GM06990 (cell line): ENCODE measurements at regions not wholly inside any gene's neighbourhood (a gene's known extent, or its start where the extent isn't known, plus 50 kb on each side); places are given as distances from the start of the nearest gene placed in this dataset.

Experiments
- DNase-seq: peaks from one replicate; pipeline ENCODE4 v3.0.0-alpha.2; 2011; ENCODE audit not compliant: insufficient read length; ENCODE audit errors: extremely low read depth
- H3K27me3 ChIP-seq: replicated peaks from 2 replicates; pipeline ENCODE4 v1.6.0; 2011; ENCODE audit warnings: low read length; ENCODE audit not compliant: control insufficient read depth, insufficient read depth
- H3K36me3 ChIP-seq: 2 replicates; pipeline ENCODE4 v1.5.1; 2011; ENCODE audit warnings: low read length; ENCODE audit not compliant: control insufficient read depth, insufficient read depth
- H3K4me3 ChIP-seq: replicated peaks from 2 replicates; pipeline ENCODE4 v1.5.1; 2011; ENCODE audit warnings: low read depth, mild to moderate bottlenecking, control low read depth, low read length
- TF ChIP-seq, protein P1 (sequence below): IDR thresholded peaks from 2 replicates; pipeline ENCODE4 v1.5.1; 2011; ENCODE audit warnings: low read length, control low read depth, mild to moderate bottlenecking, inconsistent platforms; ENCODE audit not compliant: insufficient read depth, poor library complexity, severe bottlenecking

DNA sequence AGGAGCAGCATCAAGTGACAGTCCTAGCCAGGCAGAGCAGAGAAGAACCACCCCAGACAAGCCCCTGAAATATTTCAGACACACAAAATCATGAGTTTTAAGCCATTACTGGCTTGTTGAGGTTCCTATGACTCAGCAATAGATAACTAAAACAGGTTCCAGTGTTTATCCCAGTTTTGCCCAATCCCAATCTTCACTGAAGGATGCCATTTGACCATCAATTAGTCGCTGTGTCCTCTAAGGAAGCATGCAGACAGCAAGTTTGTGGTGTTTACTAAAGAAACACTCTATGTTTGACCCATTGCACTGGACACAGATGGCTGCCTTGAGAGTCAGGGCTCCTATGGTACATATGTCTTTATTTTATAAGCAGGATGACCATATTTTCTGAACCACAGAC, 186.7 kb downstream of the SYK start:
- TF ChIP-seq, protein P1, sequence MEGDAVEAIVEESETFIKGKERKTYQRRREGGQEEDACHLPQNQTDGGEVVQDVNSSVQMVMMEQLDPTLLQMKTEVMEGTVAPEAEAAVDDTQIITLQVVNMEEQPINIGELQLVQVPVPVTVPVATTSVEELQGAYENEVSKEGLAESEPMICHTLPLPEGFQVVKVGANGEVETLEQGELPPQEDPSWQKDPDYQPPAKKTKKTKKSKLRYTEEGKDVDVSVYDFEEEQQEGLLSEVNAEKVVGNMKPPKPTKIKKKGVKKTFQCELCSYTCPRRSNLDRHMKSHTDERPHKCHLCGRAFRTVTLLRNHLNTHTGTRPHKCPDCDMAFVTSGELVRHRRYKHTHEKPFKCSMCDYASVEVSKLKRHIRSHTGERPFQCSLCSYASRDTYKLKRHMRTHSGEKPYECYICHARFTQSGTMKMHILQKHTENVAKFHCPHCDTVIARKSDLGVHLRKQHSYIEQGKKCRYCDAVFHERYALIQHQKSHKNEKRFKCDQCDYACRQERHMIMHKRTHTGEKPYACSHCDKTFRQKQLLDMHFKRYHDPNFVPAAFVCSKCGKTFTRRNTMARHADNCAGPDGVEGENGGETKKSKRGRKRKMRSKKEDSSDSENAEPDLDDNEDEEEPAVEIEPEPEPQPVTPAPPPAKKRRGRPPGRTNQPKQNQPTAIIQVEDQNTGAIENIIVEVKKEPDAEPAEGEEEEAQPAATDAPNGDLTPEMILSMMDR = no peak
- no peaks in the 10 kb centered on the region for H3K27me3 ChIP-seq
- no peaks in the 10 kb centered on the region for H3K36me3 ChIP-seq
- no peak for DNase-seq
- H3K4me3 ChIP-seq = no peak overlapping the region

DNA sequence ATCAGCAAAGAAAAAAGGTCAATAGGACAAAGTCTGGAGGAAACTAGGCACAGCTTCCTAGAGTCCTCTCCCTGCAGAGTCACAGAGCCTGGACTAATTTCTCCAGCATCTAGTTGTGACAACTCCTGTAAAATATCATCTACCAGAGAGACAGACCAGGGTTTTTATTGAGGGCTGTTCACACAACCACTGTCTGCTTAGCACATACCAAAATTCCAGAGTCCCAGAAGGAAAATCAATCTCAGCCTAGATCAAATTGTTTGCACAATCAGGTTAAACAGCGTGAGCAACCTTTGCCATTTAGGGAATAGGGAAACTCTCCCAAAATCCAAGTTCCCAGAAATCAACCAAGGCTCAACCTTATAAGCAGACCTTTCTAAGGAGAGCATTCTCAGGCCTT, 190.3 kb downstream of the SYK start:
- Histone ChIP-seq H3K36me3 (no peaks in the 10 kb centered on the region), H3K27me3 (no peaks in the 10 kb centered on the region), H3K4me3 (no peak overlapping the region)
- DNase-seq = no peak
- TF ChIP-seq, protein P1 = no peak

DNA sequence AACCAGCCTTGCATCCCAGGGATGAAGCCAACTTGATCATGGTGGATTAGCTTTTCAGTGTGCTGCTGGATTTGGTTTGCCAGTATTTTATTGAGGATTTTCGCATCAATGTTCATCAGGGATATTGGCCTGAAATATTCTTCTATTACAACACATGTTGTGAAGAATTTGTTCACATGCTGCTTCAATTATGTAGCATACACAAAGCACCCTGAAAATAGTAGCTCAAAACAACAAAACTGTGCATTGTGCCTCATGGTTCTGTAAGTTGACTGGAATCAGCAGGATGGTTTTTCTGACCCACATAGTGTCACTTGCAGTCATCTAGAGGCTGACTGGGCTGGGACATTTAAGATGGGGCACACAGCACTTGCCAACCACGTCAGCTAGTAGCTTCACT, 193.9 kb downstream of the SYK start:
- Histone ChIP-seq H3K36me3 (no peaks in the 10 kb centered on the region), H3K27me3 (no peaks in the 10 kb centered on the region; the same call in 1 of the 2 replicates), H3K4me3 (no peak overlapping the region)
- TF ChIP-seq, protein P1 = no peak
- no peak for DNase-seq

DNA sequence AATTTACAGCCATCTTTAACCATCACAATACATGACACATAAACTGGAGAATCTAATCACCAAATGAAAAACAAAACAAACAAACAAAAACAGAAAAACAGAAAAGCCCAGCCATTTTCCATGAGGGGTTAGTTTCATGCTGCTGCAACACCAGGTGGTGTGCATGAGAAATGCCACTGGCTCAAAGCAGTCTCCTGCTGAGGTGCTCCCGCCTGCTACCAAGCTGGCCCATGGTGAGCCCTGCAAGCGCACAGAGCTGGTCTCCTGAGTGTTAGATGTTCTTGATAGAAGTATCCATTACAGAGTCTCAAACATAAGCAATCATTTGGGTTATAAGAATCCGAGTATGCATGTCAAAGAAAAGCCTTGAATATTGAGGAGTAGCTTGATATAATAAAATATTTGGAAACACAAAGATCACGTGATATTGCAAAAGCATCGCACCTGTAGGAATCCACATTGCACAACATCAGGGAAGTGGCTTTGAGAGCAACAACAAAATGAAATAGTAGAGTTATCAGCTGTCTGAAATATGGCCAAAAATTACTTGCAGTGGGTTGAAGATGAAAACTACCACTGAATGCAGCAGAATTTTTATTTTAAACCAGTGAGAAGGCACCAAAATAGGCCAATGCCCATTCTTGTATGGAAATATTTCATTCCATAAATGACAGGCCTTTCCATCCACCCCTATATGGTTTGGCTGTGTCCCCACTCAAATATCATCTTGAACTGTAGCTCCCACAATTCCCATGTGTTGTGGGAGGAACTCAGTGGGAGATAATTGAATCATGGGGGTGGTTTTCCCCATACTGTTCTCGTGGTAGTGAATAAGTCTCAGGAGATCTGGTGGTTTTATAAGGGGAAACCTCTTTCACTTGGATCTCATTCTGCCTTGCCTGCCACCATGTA, 194.8 kb downstream of the SYK start:
- TF ChIP-seq, protein P1 = no peak
- Histone ChIP-seq H3K27me3 (no peaks in the 10 kb centered on the region; the same call in 1 of the 2 replicates), H3K36me3 (no peaks in the 10 kb centered on the region), H3K4me3 (no peak overlapping the region)
- DNase-seq = no peak

DNA sequence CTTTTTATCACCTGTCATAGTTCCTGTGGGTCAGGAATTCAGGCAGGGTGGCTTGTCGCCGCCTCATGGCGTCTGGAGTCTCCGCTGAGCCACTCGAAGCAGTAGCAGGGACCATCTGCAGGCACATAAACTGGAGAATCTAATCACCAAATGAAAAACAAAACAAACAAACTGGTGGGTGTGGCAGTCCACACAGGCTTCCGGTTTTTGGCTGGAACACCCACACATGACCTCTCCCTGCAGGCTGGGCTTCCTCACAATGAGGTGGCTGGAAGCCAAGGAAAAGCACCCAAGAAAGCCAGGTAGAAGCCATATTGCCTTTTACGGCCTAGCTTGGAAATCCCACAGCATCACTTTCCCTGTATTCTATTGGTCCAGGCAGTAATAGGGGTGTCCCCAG, 197.0 kb downstream of the SYK start:
- TF ChIP-seq, protein P1 = no peak
- no peaks in the 10 kb centered on the region for H3K36me3 ChIP-seq
- DNase-seq = no peak
- H3K4me3 ChIP-seq = no peak overlapping the region
- no peaks in the 10 kb centered on the region; the same call in 1 of the 2 replicates for H3K27me3 ChIP-seq
